Esophagus (tissue), 2 donors: ENCODE measurements at regions not wholly inside any gene's neighbourhood (a gene's known extent, or its start where the extent isn't known, plus 50 kb on each side); places are given as distances from the start of the nearest gene placed in this dataset.

Experiments
- H3K27ac ChIP-seq, 2 donors: one replicate each; pipeline ENCODE4 v1.5.1; 2013; ENCODE audit warnings: low read depth in 2 of 2, mild to moderate bottlenecking in 2 of 2, inconsistent platforms in 1 of 2, low read length in 1 of 2, moderate library complexity in 1 of 2
- H3K27me3 ChIP-seq, 2 donors: one replicate each; pipeline ENCODE4 v1.6.1; 2013; ENCODE audit warnings: low read length in 2 of 2, control low read depth in 1 of 2, mild to moderate bottlenecking in 1 of 2; ENCODE audit not compliant: insufficient read depth in 2 of 2, control insufficient read depth in 1 of 2
- H3K36me3 ChIP-seq, 2 donors: one replicate each; pipeline ENCODE4 v1.6.1; 2013; ENCODE audit warnings: low read length in 1 of 2; ENCODE audit not compliant: control insufficient read depth in 2 of 2, insufficient read depth in 2 of 2
- H3K4me1 ChIP-seq, 2 donors: one replicate each; pipeline ENCODE4 v1.6.1; 2013; ENCODE audit warnings: low read length in 1 of 2; ENCODE audit not compliant: control insufficient read depth in 2 of 2, insufficient read depth in 2 of 2
- H3K4me3 ChIP-seq, 2 donors: one replicate each; pipeline ENCODE4 v1.5.1; 2013; ENCODE audit warnings: low read length in 2 of 2, mild to moderate bottlenecking in 2 of 2, low read depth in 1 of 2, moderate library complexity in 1 of 2
- H3K9me3 ChIP-seq, 2 donors: one replicate each; pipeline ENCODE4 v1.6.1; 2013; ENCODE audit warnings: mild to moderate bottlenecking in 2 of 2, low read depth in 1 of 2, low read length in 1 of 2, moderate library complexity in 1 of 2; ENCODE audit not compliant: control insufficient read depth in 2 of 2, insufficient read depth in 1 of 2
- WGBS, 2 donors: extraction: QIAGEN DNeasy Blood & Tissue Kit; methylation state at CpG; one replicate each; pipeline ENCODE4 v1.1.7; 2013; 5-methylcytosine and 5-hydroxymethylcytosine counted together
- donor health status: healthy with polysubstance abuse.
- donor health status: Bipolar disorder and iron deficiency.

GRCh38 chr12:132388379-132389015 lies 59.1 kb upstream of the GALNT9 start:
- Histone ChIP-seq H3K9me3 (peaks cover 0 to 2% of the 10 kb centered on the region in 2 donors), H3K4me3 (no peak overlapping the region)
- WGBS, 2 donors: 71 to 79% methylated on average over 13 of the region's 13 CpGs

GRCh38 chr12:132386926-132387497 lies 57.6 kb upstream of the GALNT9 start:
- H3K4me1 ChIP-seq: no peaks in the 10 kb centered on the region
- no peaks in the 10 kb centered on the region for H3K36me3 ChIP-seq
- 65 to 68% methylated on average over 30 of the region's 30 CpGs for WGBS, 2 donors
- H3K27me3 ChIP-seq: peaks cover 5 to 8% of the 10 kb centered on the region in 2 donors
- peaks cover 0 to 2% of the 10 kb centered on the region in 2 donors for H3K9me3 ChIP-seq
- H3K27ac ChIP-seq: no peak overlapping the region
- no peak overlapping the region for H3K4me3 ChIP-seq

More at GRCh38 chr12:132388379-132389015, 59.1 kb upstream of the GALNT9 start:
- Histone ChIP-seq H3K36me3 (no peaks in the 10 kb centered on the region), H3K4me1 (no peaks in the 10 kb centered on the region), H3K27me3 (peaks cover 0 to 3% of the 10 kb centered on the region in 2 donors), H3K27ac (no peak overlapping the region)

GRCh38 chr12:132385923-132386751 lies 56.7 kb upstream of the GALNT9 start:
- H3K9me3 ChIP-seq: peaks cover 0 to 2% of the 10 kb centered on the region in 2 donors
- no peak overlapping the region for H3K27ac ChIP-seq
- H3K4me3 ChIP-seq: no peak overlapping the region
- peaks cover 6 to 8% of the 10 kb centered on the region in 2 donors for H3K27me3 ChIP-seq
- no peaks in the 10 kb centered on the region for H3K4me1 ChIP-seq
- no peaks in the 10 kb centered on the region for H3K36me3 ChIP-seq
- WGBS, 2 donors: 42 to 58% methylated on average over 34 to 36 of the region's 36 CpGs

GRCh38 chr12:132384916-132385774 lies 55.8 kb upstream of the GALNT9 start:
- WGBS, 2 donors: 34 to 38% methylated on average over 25 of the region's 25 CpGs
- no peak overlapping the region for H3K27ac ChIP-seq
- H3K4me1 ChIP-seq: no peaks in the 10 kb centered on the region
- no peak overlapping the region for H3K4me3 ChIP-seq
- H3K36me3 ChIP-seq: no peaks in the 10 kb centered on the region
- H3K27me3 ChIP-seq: peaks cover 6 to 8% of the 10 kb centered on the region in 2 donors
- peaks cover 0 to 2% of the 10 kb centered on the region in 2 donors for H3K9me3 ChIP-seq

- peaks cover 6 to 10% of the 10 kb centered on the region in 2 donors for H3K27me3 ChIP-seq
Observed at GRCh38 chr12:132380641-132381040, 51.3 kb upstream of the GALNT9 start.

GRCh38 chr12:132379996-132380395 lies 50.6 kb upstream of the GALNT9 start:
- Histone ChIP-seq H3K9me3 (peaks cover 0 to 2% of the 10 kb centered on the region in 2 donors), H3K27me3 (peaks cover 6 to 10% of the 10 kb centered on the region in 2 donors), H3K4me3 (no peak overlapping the region), H3K4me1 (no peaks in the 10 kb centered on the region), H3K27ac (no peak overlapping the region), H3K36me3 (no peaks in the 10 kb centered on the region)
- 82 to 87% methylated on average over 25 of the region's 25 CpGs for WGBS, 2 donors

More at GRCh38 chr12:132380641-132381040, 51.3 kb upstream of the GALNT9 start:
- H3K4me3 ChIP-seq: no peak overlapping the region
- H3K9me3 ChIP-seq: no peaks in the 10 kb centered on the region
- 33 to 37% methylated on average over 3 of the region's 3 CpGs for WGBS, 2 donors
- H3K4me1 ChIP-seq: no peaks in the 10 kb centered on the region
- H3K27ac ChIP-seq: no peak overlapping the region
- no peaks in the 10 kb centered on the region for H3K36me3 ChIP-seq

GRCh38 chr12:132379576-132379975 lies 50.2 kb upstream of the GALNT9 start:
- Histone ChIP-seq H3K27ac (no peak overlapping the region), H3K4me1 (no peaks in the 10 kb centered on the region), H3K9me3 (peaks cover 0 to 4% of the 10 kb centered on the region in 2 donors), H3K4me3 (no peak overlapping the region), H3K36me3 (no peaks in the 10 kb centered on the region), H3K27me3 (peaks cover 6 to 12% of the 10 kb centered on the region in 2 donors)
- WGBS, 2 donors: 82 to 89% methylated on average over 24 of the region's 24 CpGs
